Vagina (tissue), 2 donors: ENCODE measurements at regions not wholly inside any gene's neighbourhood (a gene's known extent, or its start where the extent isn't known, plus 50 kb on each side); places are given as distances from the start of the nearest gene placed in this dataset.

Source experiments
- DNase-seq, 2 donors: peaks; one replicate each; pipeline ENCODE4 v3.0.0-alpha.2; 2017; ENCODE audit errors: extremely low spot score in 2 of 2
- H3K27ac ChIP-seq: fragments of 200-600 bp; sonication (generic); one replicate; pipeline ENCODE4 v1.5.1; 2019
- H3K27me3 ChIP-seq: fragments of 200-600 bp; sonication (generic); one replicate; pipeline ENCODE4 v1.5.1; 2019
- H3K36me3 ChIP-seq, 2 donors: fragments of 200-600 bp; sonication (generic); one replicate each; pipeline ENCODE4 v1.5.1; 2017 to 2019
- H3K4me1 ChIP-seq: fragments of 200-600 bp; sonication (generic); one replicate; pipeline ENCODE4 v1.5.1; 2019
- H3K4me3 ChIP-seq, 2 donors: fragments of 200-600 bp; sonication (generic); 1 replicate in 1 of 2; 2 replicates in 1 of 2; pipeline ENCODE4 v1.5.1; 2016 to 2019
- H3K9me3 ChIP-seq: fragments of 200-600 bp; sonication (generic); one replicate; pipeline ENCODE4 v1.5.1; 2019
- POLR2A ChIP-seq, 2 donors: fragments of 450-650 bp; IDR thresholded peaks; one replicate each; pipeline ENCODE4 v1.6.1; 2017; ENCODE audit warnings: antibody characterized with exemption in 2 of 2, mild to moderate bottlenecking in 2 of 2, moderate library complexity in 2 of 2
- POLR2AphosphoS5 ChIP-seq, 2 donors: sonication (generic); formaldehyde crosslinking; IDR thresholded peaks; one replicate each; pipeline ENCODE4 v1.9.0; 2017; ENCODE audit warnings: antibody characterized with exemption in 2 of 2, mild to moderate bottlenecking in 2 of 2, low read depth in 1 of 2; ENCODE audit not compliant: insufficient read depth in 1 of 2
- intact Hi-C: fragments of 100-400 bp; cut with DNase I; formaldehyde crosslinking; loops from one replicate; pipeline ENCODE4 v1.15.1; 2023
- TF ChIP-seq, protein P1 (sequence below), 3 experiments: fragments of 450-650 bp in 2 of 3; fragments of 200-600 bp in 1 of 3; sonication (generic) in 1 of 3; IDR thresholded peaks; one replicate each; pipeline ENCODE4 v1.5.1; 2017 to 2019; ENCODE audit warnings: antibody characterized with exemption in 3 of 3, mild to moderate bottlenecking in 2 of 3, moderate library complexity in 2 of 3

DNA sequence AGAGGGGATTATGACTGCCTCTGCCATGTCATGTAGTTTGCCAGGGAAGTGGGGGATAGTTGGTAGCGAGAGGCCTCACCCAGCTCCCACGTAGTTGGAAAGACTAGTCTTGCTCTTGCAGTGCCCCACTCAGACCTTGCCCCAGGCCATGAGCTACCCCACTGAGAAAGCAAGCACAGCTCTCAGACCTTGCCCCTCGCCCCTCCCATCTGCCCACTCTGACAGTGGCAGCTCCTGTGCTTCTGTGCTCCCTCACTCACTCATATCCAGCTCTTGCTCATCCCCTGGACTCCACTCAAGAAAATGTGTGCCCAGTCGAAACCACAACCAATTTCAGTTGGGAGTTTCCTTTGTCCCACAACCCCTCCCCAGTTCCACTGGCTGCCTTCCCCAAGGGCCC, 55.5 kb upstream of the BDKRB2 start:
- intact Hi-C loops = no loop called here
- Histone ChIP-seq H3K36me3 (no peaks in the 10 kb centered on the region), H3K9me3 (no peaks in the 10 kb centered on the region), H3K4me3 (no peak overlapping the region), H3K4me1 (peaks cover 19% of the 10 kb centered on the region), H3K27me3 (no peaks in the 10 kb centered on the region), H3K27ac (no peak overlapping the region)
- peak in 1 of 2 donors; percentile 91 for DNase-seq
- TF ChIP-seq POLR2AphosphoS5 (IDR thresholded peaks at IDR 0.05; ENCODE audit: insufficient read depth in 1 of 2, low read depth in 1 of 2) = no peak
- no peak for TF ChIP-seq POLR2A (IDR thresholded peaks at IDR 0.05)
- TF ChIP-seq, protein P1, sequence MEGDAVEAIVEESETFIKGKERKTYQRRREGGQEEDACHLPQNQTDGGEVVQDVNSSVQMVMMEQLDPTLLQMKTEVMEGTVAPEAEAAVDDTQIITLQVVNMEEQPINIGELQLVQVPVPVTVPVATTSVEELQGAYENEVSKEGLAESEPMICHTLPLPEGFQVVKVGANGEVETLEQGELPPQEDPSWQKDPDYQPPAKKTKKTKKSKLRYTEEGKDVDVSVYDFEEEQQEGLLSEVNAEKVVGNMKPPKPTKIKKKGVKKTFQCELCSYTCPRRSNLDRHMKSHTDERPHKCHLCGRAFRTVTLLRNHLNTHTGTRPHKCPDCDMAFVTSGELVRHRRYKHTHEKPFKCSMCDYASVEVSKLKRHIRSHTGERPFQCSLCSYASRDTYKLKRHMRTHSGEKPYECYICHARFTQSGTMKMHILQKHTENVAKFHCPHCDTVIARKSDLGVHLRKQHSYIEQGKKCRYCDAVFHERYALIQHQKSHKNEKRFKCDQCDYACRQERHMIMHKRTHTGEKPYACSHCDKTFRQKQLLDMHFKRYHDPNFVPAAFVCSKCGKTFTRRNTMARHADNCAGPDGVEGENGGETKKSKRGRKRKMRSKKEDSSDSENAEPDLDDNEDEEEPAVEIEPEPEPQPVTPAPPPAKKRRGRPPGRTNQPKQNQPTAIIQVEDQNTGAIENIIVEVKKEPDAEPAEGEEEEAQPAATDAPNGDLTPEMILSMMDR (IDR thresholded peaks at IDR 0.05) = no peak

DNA sequence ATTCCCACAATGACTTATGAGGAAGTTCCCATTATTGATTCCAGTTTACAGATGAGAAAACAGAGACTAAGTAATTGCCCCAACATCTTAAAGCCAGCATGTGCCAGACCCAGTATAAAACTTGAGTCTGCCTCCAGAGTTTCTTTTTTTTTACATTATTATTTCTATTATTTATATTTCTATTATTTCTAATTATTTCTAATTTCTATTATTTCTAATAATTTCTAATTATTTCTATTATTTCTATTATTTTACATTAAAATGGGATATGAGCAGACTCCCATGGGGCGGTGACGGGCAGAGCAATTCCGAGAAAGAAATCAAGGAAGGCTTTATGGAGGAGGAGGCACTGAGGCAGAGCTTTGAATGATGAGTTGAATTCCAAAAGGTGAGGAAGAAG, 54.4 kb upstream of the BDKRB2 start:
- Histone ChIP-seq H3K27ac (no peak overlapping the region), H3K36me3 (no peaks in the 10 kb centered on the region), H3K4me3 (no peak overlapping the region), H3K9me3 (no peaks in the 10 kb centered on the region), H3K4me1 (peaks cover 14% of the 10 kb centered on the region), H3K27me3 (no peaks in the 10 kb centered on the region)
- TF ChIP-seq, protein P1 (IDR thresholded peaks at IDR 0.05) = no peak
- TF ChIP-seq POLR2AphosphoS5 (IDR thresholded peaks at IDR 0.05; ENCODE audit: insufficient read depth in 1 of 2, low read depth in 1 of 2) = no peak
- TF ChIP-seq POLR2A (IDR thresholded peaks at IDR 0.05) = no peak
- intact Hi-C loops = no loop called here
- DNase-seq = no peak

DNA sequence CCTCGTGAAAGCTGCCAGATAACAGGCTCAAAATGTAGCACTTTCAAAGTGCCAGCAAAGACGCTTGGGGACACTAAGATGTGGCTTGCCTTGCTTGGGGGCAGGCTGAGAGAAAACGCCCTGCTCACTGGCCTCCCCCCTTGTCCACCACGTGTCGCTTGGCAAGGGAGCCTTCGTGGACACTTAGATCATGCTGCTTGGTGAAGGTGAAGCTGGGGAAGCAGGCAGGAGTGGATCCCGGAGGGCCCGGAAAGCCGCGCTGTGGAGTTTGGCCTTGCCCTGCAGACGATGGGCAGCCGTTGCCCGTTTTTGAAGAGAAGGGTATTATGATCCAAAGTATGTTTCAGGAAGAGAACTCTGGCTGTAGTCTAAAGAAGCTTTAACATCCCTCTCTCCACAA, 53.4 kb upstream of the BDKRB2 start:
- peak; percentile 40 to 72 for DNase-seq
- H3K4me1 ChIP-seq = peaks cover 4% of the 10 kb centered on the region
- H3K4me3 ChIP-seq = no peak overlapping the region
- TF ChIP-seq POLR2A (IDR thresholded peaks at IDR 0.05) = no peak
- TF ChIP-seq POLR2AphosphoS5 (IDR thresholded peaks at IDR 0.05; ENCODE audit: insufficient read depth in 1 of 2, low read depth in 1 of 2) = no peak
- TF ChIP-seq, protein P1 (IDR thresholded peaks at IDR 0.05) = no peak
- H3K27me3 ChIP-seq = no peaks in the 10 kb centered on the region
- intact Hi-C loops = no loop called here
- no peaks in the 10 kb centered on the region for H3K9me3 ChIP-seq
- H3K36me3 ChIP-seq = no peaks in the 10 kb centered on the region
- H3K27ac ChIP-seq = no peak overlapping the region

DNA sequence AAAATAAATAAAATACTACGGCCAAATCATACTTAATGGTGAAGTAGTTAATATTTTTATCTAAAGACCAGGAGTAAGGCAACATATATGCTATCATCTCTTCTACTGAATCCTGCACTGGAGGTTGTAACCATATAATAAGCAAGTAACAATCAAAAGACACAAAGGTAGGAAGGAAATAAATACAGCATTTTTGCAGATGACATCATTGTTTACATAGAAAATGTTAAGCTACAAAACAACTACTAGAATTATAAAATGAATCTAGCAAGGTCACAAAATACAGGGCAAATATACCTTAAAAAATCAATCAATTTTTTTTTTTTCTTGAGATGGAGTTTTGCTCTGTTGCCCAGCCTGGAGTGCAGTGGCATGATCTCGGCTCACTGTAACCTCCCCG, 51.6 kb upstream of the BDKRB2 start:
- Histone ChIP-seq H3K27ac (no peak overlapping the region), H3K36me3 (no peaks in the 10 kb centered on the region), H3K4me1 (no peaks in the 10 kb centered on the region), H3K4me3 (no peak overlapping the region), H3K9me3 (no peaks in the 10 kb centered on the region), H3K27me3 (no peaks in the 10 kb centered on the region)
- intact Hi-C loops = no loop called here
- DNase-seq = no peak
- TF ChIP-seq, protein P1 (IDR thresholded peaks at IDR 0.05) = no peak
- TF ChIP-seq POLR2A (IDR thresholded peaks at IDR 0.05) = no peak
- TF ChIP-seq POLR2AphosphoS5 (IDR thresholded peaks at IDR 0.05; ENCODE audit: insufficient read depth in 1 of 2, low read depth in 1 of 2) = no peak
